CD4-positive, alpha-beta memory T cell (primary cell): ENCODE measurements at regions not wholly inside any gene's neighbourhood (a gene's known extent, or its start where the extent isn't known, plus 50 kb on each side); places are given as distances from the start of the nearest gene placed in this dataset.

Source experiments
- CTCF ChIA-PET: fragments of 350-600 bp; sonication (Branson Sonifier 250); formaldehyde crosslinking; loops from one replicate; lab custom pipeline; 2021; ENCODE audit warnings: inconsistent platforms; ENCODE audit not compliant: partially characterized antibody; lab: Charles Lee
- POLR2A ChIA-PET: fragments of 350-600 bp; sonication (Branson Sonifier 250); formaldehyde crosslinking; loops from one replicate; lab custom pipeline; 2021; ENCODE audit not compliant: partially characterized antibody; lab: Charles Lee
- DNase-seq, 5 donors: peaks; one replicate each; pipeline versions ENCODE4 v3.0.0 to v3.0.0-alpha.2; 2020 to 2022; ENCODE audit warnings: mixed read lengths in 1 of 5
- H3K27ac ChIP-seq: one replicate; pipeline ENCODE4 v1.7.0; 2013; ENCODE audit warnings: low read depth, low read length
- H3K27me3 ChIP-seq: 2 replicates; pipeline ENCODE4 v1.7.0; 2013; ENCODE audit warnings: mild to moderate bottlenecking, low read length, moderate library complexity; ENCODE audit not compliant: insufficient read depth
- H3K36me3 ChIP-seq: 2 replicates; pipeline ENCODE4 v1.7.0; 2013; ENCODE audit warnings: mild to moderate bottlenecking, low read length, moderate library complexity; ENCODE audit not compliant: insufficient read depth
- H3K4me1 ChIP-seq: 2 replicates; pipeline ENCODE4 v1.7.0; 2013; ENCODE audit warnings: mild to moderate bottlenecking, low read length, moderate library complexity; ENCODE audit not compliant: insufficient read depth
- H3K4me3 ChIP-seq, 2 donors: one replicate each; pipeline ENCODE4 v1.7.0; 2013; ENCODE audit warnings: low read length in 2 of 2, mild to moderate bottlenecking in 1 of 2
- H3K9me3 ChIP-seq, 2 donors: one replicate each; pipeline ENCODE4 v1.7.0; 2013; ENCODE audit warnings: low read length in 2 of 2, control low read depth in 1 of 2; ENCODE audit not compliant: control insufficient read depth in 1 of 2
- H3K27ac Mint-ChIP-seq, 7 donors: one replicate each; pipeline ENCODE4 v1.8.0; 2020 to 2021; ENCODE audit warnings: mixed read lengths in 7 of 7, mild to moderate bottlenecking in 6 of 7, inconsistent platforms in 3 of 7, moderate library complexity in 3 of 7
- H3K27me3 Mint-ChIP-seq, 2 donors: one replicate each; pipeline ENCODE4 v1.8.0; 2020 to 2021; ENCODE audit warnings: mixed read lengths in 2 of 2
- H3K36me3 Mint-ChIP-seq, 2 donors: one replicate each; pipeline ENCODE4 v1.8.0; 2020 to 2021; ENCODE audit warnings: mixed read lengths in 2 of 2, inconsistent platforms in 1 of 2, mild to moderate bottlenecking in 1 of 2
- H3K4me1 Mint-ChIP-seq, 4 donors: one replicate each; pipeline ENCODE4 v1.8.0; 2020 to 2021; ENCODE audit warnings: mixed read lengths in 4 of 4, mild to moderate bottlenecking in 1 of 4
- H3K4me3 Mint-ChIP-seq, 8 donors: one replicate each; pipeline ENCODE4 v1.8.0; 2020 to 2021; ENCODE audit warnings: mixed read lengths in 8 of 8, mild to moderate bottlenecking in 7 of 8, moderate library complexity in 6 of 8, inconsistent platforms in 3 of 8
- H3K9me3 Mint-ChIP-seq, 8 donors: one replicate each; pipeline ENCODE4 v1.8.0; 2020 to 2021; ENCODE audit warnings: mixed read lengths in 8 of 8, mild to moderate bottlenecking in 5 of 8, inconsistent platforms in 3 of 8, moderate library complexity in 1 of 8
- intact Hi-C: fragments of 100-400 bp; cut with micrococcal nuclease; formaldehyde crosslinking; loops from one replicate; pipeline ENCODE4 v1.15.1; 2023

DNA sequence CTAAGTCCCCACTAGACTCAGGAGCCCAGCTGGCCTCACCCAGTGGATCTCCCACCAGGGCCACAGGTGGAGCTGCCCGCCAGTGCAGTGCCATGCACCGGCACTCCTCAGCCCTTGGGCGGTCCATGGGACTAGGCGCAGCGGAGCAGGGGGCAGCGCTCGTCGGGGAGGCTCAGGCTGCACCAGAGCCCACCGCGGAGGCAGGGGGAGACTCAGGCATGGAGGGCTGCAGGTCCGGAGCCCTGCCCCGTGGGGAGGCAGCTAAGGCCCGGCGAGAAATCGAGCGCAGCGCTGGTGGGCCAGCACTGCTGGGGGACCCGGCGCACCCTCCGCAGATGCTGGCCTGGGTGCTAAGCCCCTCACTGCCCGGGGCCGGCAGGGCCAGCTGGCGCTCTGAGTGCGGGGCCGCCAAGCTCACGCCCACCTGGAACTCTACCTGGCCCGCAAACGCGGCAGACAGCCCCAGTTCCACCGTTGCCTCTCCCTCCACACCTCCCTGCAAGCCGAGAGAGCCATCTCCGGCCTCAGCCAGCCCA is 1275.2 kb upstream of the CNTN5 start:
- Histone ChIP-seq H3K27me3 (no peaks in the 10 kb centered on the region), H3K4me3 (no peak overlapping the region), H3K9me3 (no peaks in the 10 kb centered on the region), H3K36me3 (no peaks in the 10 kb centered on the region), H3K27ac (no peak overlapping the region), H3K4me1 (no peaks in the 10 kb centered on the region)
- POLR2A ChIA-PET: no interaction called here
- Mint-ChIP-seq H3K4me1 (no peaks in the 10 kb centered on the region), H3K27me3 (no peaks in the 10 kb centered on the region), H3K9me3 (peaks cover 0 to 21% (median 9%) of the 10 kb centered on the region in 8 donors), H3K4me3 (no peak overlapping the region), H3K36me3 (no peaks in the 10 kb centered on the region), H3K27ac (no peak overlapping the region)
- CTCF ChIA-PET: no interaction called here
- no peak for DNase-seq
- intact Hi-C loops: no loop called here

DNA sequence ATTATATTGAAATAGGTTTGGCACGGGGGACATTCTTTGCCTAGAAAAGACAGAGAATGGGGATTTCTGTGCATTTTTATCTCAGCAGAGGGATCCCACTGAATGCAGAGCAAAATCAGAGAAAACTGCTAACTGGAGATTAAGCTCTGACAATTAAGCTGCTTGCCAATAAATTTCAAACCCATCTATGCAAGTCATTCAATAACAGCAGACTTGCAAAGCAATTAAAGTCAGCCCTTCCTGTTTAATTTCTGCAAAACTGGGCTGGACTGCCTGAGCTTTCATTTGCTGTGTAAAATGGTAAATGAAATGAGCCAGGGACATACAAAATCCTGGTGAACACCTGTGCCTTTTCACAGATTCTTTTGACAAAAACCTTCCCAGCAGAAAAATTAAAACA is 1273.9 kb upstream of the CNTN5 start:
- Mint-ChIP-seq H3K27me3 (no peaks in the 10 kb centered on the region), H3K4me1 (no peaks in the 10 kb centered on the region), H3K9me3 (peaks cover 0 to 21% (median 9%) of the 10 kb centered on the region in 8 donors), H3K27ac (no peak overlapping the region), H3K36me3 (no peaks in the 10 kb centered on the region), H3K4me3 (no peak overlapping the region)
- intact Hi-C loops: no loop called here
- Histone ChIP-seq H3K9me3 (peaks cover 0 to 3% of the 10 kb centered on the region in 2 donors), H3K36me3 (no peaks in the 10 kb centered on the region), H3K27me3 (no peaks in the 10 kb centered on the region), H3K27ac (no peak overlapping the region), H3K4me1 (no peaks in the 10 kb centered on the region), H3K4me3 (no peak overlapping the region)
- DNase-seq: no peak
- POLR2A ChIA-PET: no interaction called here
- CTCF ChIA-PET: no interaction called here

DNA sequence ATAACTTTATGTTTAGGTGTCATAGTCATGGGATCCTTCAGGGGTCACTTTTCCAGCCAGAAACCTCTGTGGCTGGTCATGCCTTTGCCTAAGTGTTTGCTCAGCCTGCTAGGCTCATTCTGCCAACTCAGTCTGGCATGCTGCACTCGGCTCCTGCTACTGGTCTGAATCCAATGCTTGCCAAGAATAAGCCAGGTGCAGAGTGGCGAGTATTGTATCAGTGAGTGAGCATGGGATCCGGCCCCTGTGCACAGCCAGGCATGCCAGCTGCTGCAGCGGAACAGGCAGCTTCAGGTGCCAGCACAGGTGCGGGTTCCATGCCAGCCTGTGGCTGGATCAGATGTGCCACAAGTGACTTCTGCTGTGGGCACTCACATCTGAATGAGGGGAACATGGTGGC is 1269.3 kb upstream of the CNTN5 start:
- POLR2A ChIA-PET: no interaction called here
- H3K27me3 Mint-ChIP-seq: no peaks in the 10 kb centered on the region
- CTCF ChIA-PET: no interaction called here

DNA sequence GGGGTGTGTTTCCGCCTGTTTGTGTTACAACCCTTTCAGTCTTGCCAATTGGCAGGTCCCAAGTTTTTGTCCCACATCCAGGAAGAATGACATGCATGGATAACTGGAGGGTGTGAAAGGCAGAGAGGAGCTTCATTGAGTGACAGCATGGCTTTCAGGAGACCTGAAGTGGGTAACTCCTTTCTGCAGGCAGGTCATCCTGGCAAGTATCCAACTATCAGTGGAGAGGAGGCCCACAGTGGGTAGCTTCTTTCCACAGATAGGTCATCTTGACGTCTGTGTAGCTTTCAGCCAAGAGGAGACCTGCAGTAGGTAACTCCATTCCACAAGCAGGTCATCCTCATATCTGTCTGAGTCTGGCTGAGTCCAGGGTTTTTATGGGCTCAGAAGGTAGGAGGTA is 1268.8 kb upstream of the CNTN5 start:
- no peaks in the 10 kb centered on the region for H3K27me3 Mint-ChIP-seq

More for the DNA sequence above, 1269.3 kb upstream of the CNTN5 start:
- H3K27ac Mint-ChIP-seq: no peak overlapping the region
- H3K4me1 Mint-ChIP-seq: no peaks in the 10 kb centered on the region
- H3K36me3 Mint-ChIP-seq: no peaks in the 10 kb centered on the region
- no peak for DNase-seq
- H3K9me3 Mint-ChIP-seq: peaks cover 0 to 16% (median 5%) of the 10 kb centered on the region in 8 donors
- Histone ChIP-seq H3K27me3 (no peaks in the 10 kb centered on the region), H3K36me3 (no peaks in the 10 kb centered on the region), H3K4me3 (no peak overlapping the region), H3K4me1 (no peaks in the 10 kb centered on the region), H3K27ac (no peak overlapping the region), H3K9me3 (peaks cover 0 to 4% of the 10 kb centered on the region in 2 donors)
- H3K4me3 Mint-ChIP-seq: no peak overlapping the region
- intact Hi-C loops: no loop called here

DNA sequence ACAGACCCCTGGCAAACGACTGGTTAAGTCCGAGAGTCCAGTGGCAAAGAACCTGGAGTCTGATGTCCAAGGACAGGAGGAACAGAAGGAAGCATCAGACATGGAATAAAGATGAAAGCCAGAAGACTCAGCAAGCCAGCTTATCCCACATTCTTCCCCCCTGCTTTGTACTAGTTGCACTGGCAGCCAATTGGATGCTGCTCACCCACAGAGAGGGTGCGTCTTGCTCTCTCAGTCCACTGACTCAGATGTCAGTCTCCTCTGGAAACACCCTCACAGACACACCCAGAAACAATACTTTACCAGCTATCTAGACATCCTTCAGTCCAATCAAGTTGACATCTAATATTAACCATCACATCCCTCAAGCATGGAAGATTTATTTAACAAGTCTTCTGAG is 1265.8 kb upstream of the CNTN5 start:
- H3K27ac Mint-ChIP-seq: no peak overlapping the region
- Histone ChIP-seq H3K36me3 (no peaks in the 10 kb centered on the region), H3K9me3 (peaks cover 0 to 4% of the 10 kb centered on the region in 2 donors), H3K27me3 (no peaks in the 10 kb centered on the region), H3K4me3 (no peak overlapping the region), H3K4me1 (no peaks in the 10 kb centered on the region), H3K27ac (no peak overlapping the region)
- no peak for DNase-seq
- ChIA-PET CTCF (no interaction called here), POLR2A (no interaction called here)
- intact Hi-C loops: no loop called here
- no peaks in the 10 kb centered on the region for H3K4me1 Mint-ChIP-seq
- no peak overlapping the region for H3K4me3 Mint-ChIP-seq
- H3K27me3 Mint-ChIP-seq: no peaks in the 10 kb centered on the region
- H3K36me3 Mint-ChIP-seq: no peaks in the 10 kb centered on the region
- H3K9me3 Mint-ChIP-seq: peaks cover 2 to 21% (median 5%) of the 10 kb centered on the region in 8 donors

More for the DNA sequence above, 1268.8 kb upstream of the CNTN5 start:
- Histone ChIP-seq H3K27me3 (no peaks in the 10 kb centered on the region), H3K27ac (no peak overlapping the region), H3K4me3 (no peak overlapping the region), H3K9me3 (peaks cover 0 to 4% of the 10 kb centered on the region in 2 donors), H3K36me3 (no peaks in the 10 kb centered on the region), H3K4me1 (no peaks in the 10 kb centered on the region)
- Mint-ChIP-seq H3K27ac (no peak overlapping the region), H3K4me1 (no peaks in the 10 kb centered on the region), H3K9me3 (peaks cover 0 to 16% (median 5%) of the 10 kb centered on the region in 8 donors), H3K36me3 (no peaks in the 10 kb centered on the region), H3K4me3 (no peak overlapping the region)
- intact Hi-C loops: no loop called here
- DNase-seq: no peak
- CTCF ChIA-PET: no interaction called here
- POLR2A ChIA-PET: no interaction called here

DNA sequence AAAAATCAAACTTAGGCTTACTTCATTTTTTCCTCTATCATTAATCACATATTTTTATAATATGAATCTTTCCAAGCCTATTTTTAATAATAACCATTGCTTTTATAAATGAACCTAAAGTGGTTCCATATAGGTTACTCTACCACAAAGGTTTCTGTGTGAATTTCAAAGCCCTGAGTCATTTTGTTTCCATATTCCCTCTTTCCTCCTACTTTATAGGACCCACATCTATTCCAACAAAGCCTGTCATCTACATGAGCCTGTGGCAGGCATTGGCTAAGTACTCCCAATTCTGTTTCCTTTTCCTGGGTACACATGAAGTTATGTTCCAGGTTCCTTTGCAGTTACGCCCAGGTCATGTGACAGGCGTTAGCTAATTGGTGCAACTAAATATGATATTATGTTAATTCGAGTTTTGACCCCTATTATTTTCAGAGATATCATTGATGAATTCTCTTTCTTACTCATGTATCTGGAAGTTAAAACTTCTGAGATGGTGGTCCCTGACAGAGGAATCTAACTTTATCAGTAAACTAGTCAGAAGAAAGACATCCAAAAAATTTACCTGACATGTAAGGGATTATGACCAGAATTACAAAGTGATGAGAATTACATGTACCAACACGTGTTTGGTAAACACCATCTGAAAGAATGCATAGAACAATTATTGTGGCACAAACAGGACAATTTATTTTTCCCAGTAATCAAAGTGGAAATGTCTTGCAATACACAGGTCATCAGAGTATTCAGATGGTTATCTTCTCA is 1264.0 kb upstream of the CNTN5 start:
- no peaks in the 10 kb centered on the region for H3K27me3 ChIP-seq
- ChIA-PET CTCF (no interaction called here), POLR2A (no interaction called here)
- Mint-ChIP-seq H3K4me1 (no peaks in the 10 kb centered on the region), H3K27ac (no peak overlapping the region), H3K4me3 (no peak overlapping the region), H3K27me3 (no peaks in the 10 kb centered on the region), H3K36me3 (no peaks in the 10 kb centered on the region), H3K9me3 (peaks cover 2 to 16% (median 6%) of the 10 kb centered on the region in 8 donors)
- intact Hi-C loops: no loop called here
- no peaks in the 10 kb centered on the region for H3K36me3 ChIP-seq
- H3K4me1 ChIP-seq: no peaks in the 10 kb centered on the region
- no peak overlapping the region for H3K27ac ChIP-seq
- no peak overlapping the region for H3K4me3 ChIP-seq
- DNase-seq: no peak
- peaks cover 0 to 2% of the 10 kb centered on the region in 2 donors for H3K9me3 ChIP-seq

DNA sequence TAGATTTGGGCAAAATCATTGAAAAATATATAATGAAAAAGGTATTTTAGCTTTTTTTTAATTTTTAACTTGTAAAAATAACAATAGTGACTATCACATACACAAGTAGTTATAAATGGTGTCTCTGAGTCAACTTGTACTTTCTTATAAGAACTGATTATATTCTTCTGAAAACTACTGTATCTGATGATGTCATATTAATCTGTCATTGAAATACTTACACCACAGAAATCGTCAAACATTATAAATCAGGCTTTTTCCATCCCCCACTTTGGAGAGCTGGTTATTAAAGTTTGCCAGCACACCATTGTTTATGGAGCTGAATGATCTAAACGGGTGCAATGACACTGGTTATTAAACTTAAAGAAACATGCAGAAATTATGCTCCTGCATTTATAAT is 1259.6 kb upstream of the CNTN5 start:
- ChIA-PET CTCF (no interaction called here), POLR2A (no interaction called here)
- intact Hi-C loops: no loop called here
- no peaks in the 10 kb centered on the region for H3K27me3 Mint-ChIP-seq
- Histone ChIP-seq H3K27me3 (no peaks in the 10 kb centered on the region), H3K36me3 (no peaks in the 10 kb centered on the region), H3K27ac (no peak overlapping the region), H3K4me3 (no peak overlapping the region), H3K9me3 (no peaks in the 10 kb centered on the region), H3K4me1 (no peaks in the 10 kb centered on the region)
- no peaks in the 10 kb centered on the region for H3K36me3 Mint-ChIP-seq
- DNase-seq: no peak
- no peak overlapping the region for H3K4me3 Mint-ChIP-seq
- no peak overlapping the region for H3K27ac Mint-ChIP-seq
- H3K4me1 Mint-ChIP-seq: no peaks in the 10 kb centered on the region
- H3K9me3 Mint-ChIP-seq: peaks cover 0 to 9% (median 3%) of the 10 kb centered on the region in 8 donors
